Endothelial cell of umbilical vein (primary cell): ENCODE measurements at regions not wholly inside any gene's neighbourhood (a gene's known extent, or its start where the extent isn't known, plus 50 kb on each side); places are given as distances from the start of the nearest gene placed in this dataset.

Experiments used
- EZH2 ChIP-seq: IDR thresholded peaks from 2 replicates; pipeline ENCODE4 v1.6.1; 2012; ENCODE audit warnings: borderline replicate concordance, low read depth, mild to moderate bottlenecking, moderate library complexity, low read length, inconsistent platforms; ENCODE audit not compliant: severe bottlenecking
- GATA2 ChIP-seq: IDR thresholded peaks from 2 replicates; pipeline ENCODE4 v1.7.0; 2011; ENCODE audit warnings: low read depth, mild to moderate bottlenecking, moderate library complexity, mixed read lengths, low read length; ENCODE audit not compliant: insufficient read length, insufficient read depth
- JUN ChIP-seq: IDR thresholded peaks from 2 replicates; pipeline ENCODE4 v1.6.1; 2011; ENCODE audit warnings: borderline replicate concordance, low read depth; ENCODE audit not compliant: insufficient read length, insufficient read depth
- MYC ChIP-seq: IDR thresholded peaks from one replicate; pipeline ENCODE4 v1.6.1; 2011; ENCODE audit warnings: mild to moderate bottlenecking, low read depth, low read length
- POLR2A ChIP-seq: IDR thresholded peaks from 2 replicates; pipeline ENCODE4 v1.6.1; 2012; ENCODE audit warnings: low read depth, mild to moderate bottlenecking, control low read depth, low read length
- POLR2AphosphoS5 ChIP-seq: IDR thresholded peaks from 2 replicates; pipeline ENCODE4 v1.6.1; 2012; ENCODE audit warnings: low read depth, mild to moderate bottlenecking, control low read depth, low read length, moderate library complexity; ENCODE audit not compliant: insufficient read depth
- TF ChIP-seq, protein P1 (sequence below), 2 donors: IDR thresholded peaks; 1 replicate in 1 of 2; 2 replicates in 1 of 2; pipeline ENCODE4 v1.5.1; 2011; ENCODE audit warnings: low read length in 2 of 2, mild to moderate bottlenecking in 2 of 2, moderate library complexity in 2 of 2, control low read depth in 1 of 2, inconsistent platforms in 1 of 2, low read depth in 1 of 2; ENCODE audit not compliant: insufficient read depth in 1 of 2; ENCODE audit errors: extremely low read depth in 1 of 2

DNA sequence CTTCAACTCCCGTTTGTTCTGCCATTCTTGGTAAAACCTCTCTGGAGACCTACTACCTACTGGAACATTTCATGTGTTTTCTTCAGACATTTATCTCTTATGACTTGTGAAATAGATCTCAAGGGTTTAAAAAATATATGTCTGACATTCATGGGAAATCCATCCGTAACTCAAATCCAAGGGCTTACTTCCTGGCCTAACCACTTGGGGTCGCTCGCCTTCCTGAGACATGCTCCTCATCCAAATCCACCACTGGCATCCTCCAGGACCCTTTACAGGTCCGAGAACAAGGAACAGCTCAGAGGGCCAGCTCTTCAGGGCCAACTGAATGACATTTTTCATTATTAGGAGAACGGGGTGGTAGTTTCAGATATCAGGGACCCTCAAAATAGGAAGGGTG, 235.1 kb upstream of the TUT7 start:
- TF ChIP-seq, protein P1, sequence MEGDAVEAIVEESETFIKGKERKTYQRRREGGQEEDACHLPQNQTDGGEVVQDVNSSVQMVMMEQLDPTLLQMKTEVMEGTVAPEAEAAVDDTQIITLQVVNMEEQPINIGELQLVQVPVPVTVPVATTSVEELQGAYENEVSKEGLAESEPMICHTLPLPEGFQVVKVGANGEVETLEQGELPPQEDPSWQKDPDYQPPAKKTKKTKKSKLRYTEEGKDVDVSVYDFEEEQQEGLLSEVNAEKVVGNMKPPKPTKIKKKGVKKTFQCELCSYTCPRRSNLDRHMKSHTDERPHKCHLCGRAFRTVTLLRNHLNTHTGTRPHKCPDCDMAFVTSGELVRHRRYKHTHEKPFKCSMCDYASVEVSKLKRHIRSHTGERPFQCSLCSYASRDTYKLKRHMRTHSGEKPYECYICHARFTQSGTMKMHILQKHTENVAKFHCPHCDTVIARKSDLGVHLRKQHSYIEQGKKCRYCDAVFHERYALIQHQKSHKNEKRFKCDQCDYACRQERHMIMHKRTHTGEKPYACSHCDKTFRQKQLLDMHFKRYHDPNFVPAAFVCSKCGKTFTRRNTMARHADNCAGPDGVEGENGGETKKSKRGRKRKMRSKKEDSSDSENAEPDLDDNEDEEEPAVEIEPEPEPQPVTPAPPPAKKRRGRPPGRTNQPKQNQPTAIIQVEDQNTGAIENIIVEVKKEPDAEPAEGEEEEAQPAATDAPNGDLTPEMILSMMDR (IDR thresholded peaks at IDR 0.05; ENCODE audit: extremely low read depth in 1 of 2, insufficient read depth in 1 of 2, low read depth in 1 of 2, low read length in 2 of 2), result no peak
- TF ChIP-seq MYC (no peak), POLR2A (no peak), POLR2AphosphoS5 (no peak), GATA2 (no peak), JUN (no peak), EZH2 (no peak)
